ENCODE measurements at regions not wholly inside any gene's neighbourhood (a gene's known extent, or its start where the extent isn't known, plus 50 kb on each side); places are given as distances from the start of the nearest gene placed in this dataset.

GRCh38 chr4:19010761-19011160 lies 989.2 kb upstream of the LCORL start:
- DNase-seq: no peak

- no peak for DNase-seq
These were observed 988.3 kb upstream of the LCORL start for GRCh38 chr4:19009881-19010280.

GRCh38 chr4:19005211-19005610 lies 983.7 kb upstream of the LCORL start:
- no peak for DNase-seq

GRCh38 chr4:19002170-19002569 lies 980.6 kb upstream of the LCORL start:
- no peak for DNase-seq

- no peak for DNase-seq
These were observed 978.0 kb upstream of the LCORL start for GRCh38 chr4:18999595-18999994.

- DNase-seq: no peak
These were observed 959.7 kb upstream of the LCORL start for GRCh38 chr4:18981234-18981615.

GRCh38 chr4:18980516-18981233 lies 959.1 kb upstream of the LCORL start:
- no peak for DNase-seq

- no peak for DNase-seq
These were observed 955.3 kb upstream of the LCORL start for GRCh38 chr4:18976884-18977283.

- DNase-seq: no peak
These were observed 954.6 kb upstream of the LCORL start for GRCh38 chr4:18975916-18976808.

- DNase-seq: no peak
These were observed 951.7 kb upstream of the LCORL start for GRCh38 chr4:18973296-18973695.

GRCh38 chr4:18961879-18962278 lies 940.3 kb upstream of the LCORL start:
- DNase-seq: no peak

- DNase-seq: no peak
These were observed 939.7 kb upstream of the LCORL start for GRCh38 chr4:18961266-18961665.

- DNase-seq: no peak
These were observed 936.2 kb upstream of the LCORL start for GRCh38 chr4:18957716-18958115.

- DNase-seq: no peak
These were observed 933.0 kb upstream of the LCORL start for GRCh38 chr4:18954538-18954937.

- no peak for DNase-seq
These were observed 932.1 kb upstream of the LCORL start for GRCh38 chr4:18953613-18954012.

GRCh38 chr4:18945464-18945863 lies 923.9 kb upstream of the LCORL start:
- DNase-seq: no peak

GRCh38 chr4:18942874-18943273 lies 921.3 kb upstream of the LCORL start:
- DNase-seq: no peak

- no peak for DNase-seq
These were observed 917.0 kb upstream of the LCORL start for GRCh38 chr4:18938343-18939099.

GRCh38 chr4:18937746-18938145 lies 916.2 kb upstream of the LCORL start:
- DNase-seq: no peak

GRCh38 chr4:18937080-18937479 lies 915.5 kb upstream of the LCORL start:
- DNase-seq: no peak

GRCh38 chr4:18935659-18936345 lies 914.2 kb upstream of the LCORL start:
- no peak for DNase-seq

GRCh38 chr4:18934197-18934596 lies 912.6 kb upstream of the LCORL start:
- DNase-seq: no peak
